OCI-LY7 (cell line): ENCODE measurements at regions not wholly inside any gene's neighbourhood (a gene's known extent, or its start where the extent isn't known, plus 50 kb on each side); places are given as distances from the start of the nearest gene placed in this dataset.
A peak's percentile ranks its signal among the peaks of the same experiment; 100 is the strongest.

ENCODE experiments used
- BruUV-seq: library from RNA; stranded (reverse); fragments of 400-500 nt; replicated peaks from 2 replicates; lab custom pipeline; 2021; lab: Mats Ljungman, UMichigan
- CTCF ChIA-PET: fragments of 300-600 bp; sonication (Branson Sonifier 250); formaldehyde crosslinking; loops from one replicate; lab custom pipeline; 2022; ENCODE audit warnings: antibody characterized with exemption; ENCODE audit not compliant: unreplicated experiment; lab: Charles Lee
- POLR2A ChIA-PET: fragments of 300-600 bp; sonication (Branson Sonifier 250); formaldehyde crosslinking; loops from one replicate; lab custom pipeline; 2022; ENCODE audit warnings: antibody characterized with exemption; lab: Charles Lee
- DNase-seq: peaks from one replicate; pipeline ENCODE4 v3.0.0-alpha.2; 2015; ENCODE audit warnings: low spot score
- H2AFZ ChIP-seq: fragments of 200-600 bp; sonication (generic), shearing (Covaris generic); 2 replicates; pipeline ENCODE4 v1.6.1; 2014; ENCODE audit warnings: mild to moderate bottlenecking, antibody characterized with exemption, low read length, moderate library complexity
- H3K27ac ChIP-seq: fragments of 200-600 bp; sonication (generic); 2 replicates; pipeline ENCODE4 v1.5.1; 2014; ENCODE audit warnings: mixed run types, low read depth, mild to moderate bottlenecking, moderate library complexity, low read length, inconsistent platforms; ENCODE audit not compliant: poor library complexity, severe bottlenecking
- H3K36me3 ChIP-seq: fragments of 200-600 bp; sonication (generic); 2 replicates; pipeline ENCODE4 v1.6.1; 2014; ENCODE audit warnings: mild to moderate bottlenecking, antibody characterized with exemption, low read length, moderate library complexity, mixed read lengths; ENCODE audit not compliant: insufficient read depth
- H3K4me1 ChIP-seq: fragments of 200-600 bp; sonication (generic); 2 replicates; pipeline ENCODE4 v1.5.1; 2014; ENCODE audit warnings: mild to moderate bottlenecking, low read length; ENCODE audit not compliant: insufficient read depth, poor library complexity, severe bottlenecking
- H3K4me2 ChIP-seq: fragments of 200-600 bp; sonication (generic); 2 replicates; pipeline ENCODE4 v1.6.1; 2014; ENCODE audit warnings: mild to moderate bottlenecking, low read length
- H3K4me3 ChIP-seq: fragments of 200-600 bp; sonication (generic); 2 replicates; pipeline ENCODE4 v1.5.1; 2014; ENCODE audit warnings: mild to moderate bottlenecking, low read depth, low read length; ENCODE audit not compliant: poor library complexity, severe bottlenecking
- H3K79me2 ChIP-seq: fragments of 200-600 bp; sonication (generic); 2 replicates; pipeline ENCODE4 v1.6.1; 2016; ENCODE audit warnings: low read depth, mild to moderate bottlenecking, low read length, moderate library complexity, mixed read lengths; ENCODE audit not compliant: insufficient read depth
- H3K9me2 ChIP-seq: fragments of 200-600 bp; sonication (generic); 2 replicates; pipeline ENCODE4 v1.6.1; 2016; ENCODE audit warnings: mild to moderate bottlenecking, low read length, mixed read lengths; ENCODE audit not compliant: insufficient read depth
- H3K9me3 ChIP-seq: fragments of 200-600 bp; sonication (generic); 2 replicates; pipeline ENCODE4 v1.6.1; 2014; ENCODE audit warnings: mild to moderate bottlenecking, mixed run types, low read length, mixed read lengths
- H4K20me1 ChIP-seq: fragments of 200-600 bp; sonication (generic); 2 replicates; pipeline ENCODE4 v1.6.1; 2014; ENCODE audit warnings: mild to moderate bottlenecking, antibody characterized with exemption, low read length, moderate library complexity, mixed read lengths; ENCODE audit not compliant: insufficient read depth
- CTCF ChIP-seq: fragments of 200-600 bp; sonication (generic); conservative IDR thresholded peaks from 2 replicates; pipeline ENCODE4 v1.5.1; 2014; ENCODE audit warnings: mild to moderate bottlenecking, antibody characterized with exemption, low read length, moderate library complexity, mixed read lengths
- EZH2phosphoT487 ChIP-seq: fragments of 200-600 bp; sonication (generic); IDR thresholded peaks from 2 replicates; pipeline ENCODE4 v1.6.1; 2018; ENCODE audit warnings: low read depth, borderline replicate concordance, mild to moderate bottlenecking, mixed run types, antibody characterized with exemption, low read length, moderate library complexity, mixed read lengths
- intact Hi-C: fragments of 100-400 bp; cut with micrococcal nuclease; formaldehyde crosslinking; loops from one replicate; pipeline ENCODE4 v1.10.0; 2022; ENCODE audit not compliant: unreplicated experiment

- CTCF ChIA-PET = no interaction called here
- Histone ChIP-seq H3K9me3 (no peaks in the 10 kb centered on the region), H3K9me2 (no peaks in the 10 kb centered on the region), H3K4me2 (peak overlapping the region; percentile 61), H3K36me3 (no peaks in the 10 kb centered on the region), H3K4me3 (peak overlapping the region; percentile 27), H3K27ac (no peak overlapping the region), H3K4me1 (peaks cover 20% of the 10 kb centered on the region), H2AFZ (peak overlapping the region; percentile 78; the same call in 1 of the 2 replicates), H3K79me2 (no peaks in the 10 kb centered on the region), H4K20me1 (no peaks in the 10 kb centered on the region)
- peak; percentile 91 for TF ChIP-seq CTCF
- no peak for TF ChIP-seq EZH2phosphoT487
- POLR2A ChIA-PET = no interaction called here
- intact Hi-C loops = loop anchor here (5.0 kb wide), 1 partner anchor 731 kb away; no protein-coding TSS in a partner anchor
- no TSS peak for BruUV-seq
- DNase-seq = peak; percentile 88
Observed at GRCh38 chr14:106268013-106268727, 741.8 kb downstream of the TMEM121 start.

- TF ChIP-seq EZH2phosphoT487 (no peak), CTCF (no peak)
- DNase-seq = peak; percentile 24
- ChIA-PET POLR2A (no interaction called here), CTCF (no interaction called here)
- no peaks in the 10 kb centered on the region for H3K9me2 ChIP-seq
- no peaks in the 10 kb centered on the region for H4K20me1 ChIP-seq
- H3K79me2 ChIP-seq = no peaks in the 10 kb centered on the region
- no peaks in the 10 kb centered on the region for H3K9me3 ChIP-seq
- no peaks in the 10 kb centered on the region for H3K36me3 ChIP-seq
- no peak overlapping the region for H3K27ac ChIP-seq
- no TSS peak for BruUV-seq
- peak overlapping the region; percentile 78; the same call in 1 of the 2 replicates for H2AFZ ChIP-seq
- H3K4me2 ChIP-seq = peak overlapping the region; percentile 61
- H3K4me3 ChIP-seq = peak overlapping the region; percentile 27
- H3K4me1 ChIP-seq = peaks cover 20% of the 10 kb centered on the region
- intact Hi-C loops = loop anchor here (5.0 kb wide), 1 partner anchor 732 kb away; no protein-coding TSS in a partner anchor
Observed at GRCh38 chr14:106269029-106269428, 742.6 kb downstream of the TMEM121 start.
